NT2/D1 (cell line): ENCODE measurements at regions not wholly inside any gene's neighbourhood (a gene's known extent, or its start where the extent isn't known, plus 50 kb on each side); places are given as distances from the start of the nearest gene placed in this dataset.

Source experiments
- SUZ12 ChIP-seq: IDR thresholded peaks from 2 replicates; pipeline ENCODE4 v1.6.1; 2011; ENCODE audit not compliant: insufficient read length, insufficient read depth; ENCODE audit errors: extremely low read depth
- YY1 ChIP-seq: IDR thresholded peaks from 2 replicates; pipeline ENCODE4 v1.6.1; 2011; ENCODE audit not compliant: insufficient read length, insufficient read depth

DNA sequence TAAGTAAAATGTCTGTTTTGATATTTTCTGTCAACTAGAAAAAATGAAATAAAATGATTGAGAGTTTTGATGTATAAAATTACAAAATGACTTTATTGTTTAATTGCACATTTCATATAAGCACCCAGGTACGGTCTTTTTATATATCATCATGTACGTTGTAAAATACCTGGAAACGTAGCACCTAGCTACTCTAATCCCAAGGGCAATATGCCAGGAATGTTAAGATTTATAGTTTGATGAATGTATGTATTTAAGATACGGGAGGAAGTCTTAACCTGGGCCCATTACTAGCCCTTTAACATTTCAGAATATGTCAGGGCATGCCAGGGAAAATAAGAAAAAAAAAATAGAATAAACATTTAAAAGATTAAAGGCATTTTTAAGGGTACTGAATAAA is 490.9 kb upstream of the NRSN1 start:
- TF ChIP-seq SUZ12 = no peak
- no peak for TF ChIP-seq YY1
